ENCODE measurements at regions not wholly inside any gene's neighbourhood (a gene's known extent, or its start where the extent isn't known, plus 50 kb on each side); places are given as distances from the start of the nearest gene placed in this dataset.
"Not testable (repeated sequence)": the region's sequence is repeated elsewhere in the genome, so short reads cannot be mapped to it uniquely, and the experiment has no call there.

DNA sequence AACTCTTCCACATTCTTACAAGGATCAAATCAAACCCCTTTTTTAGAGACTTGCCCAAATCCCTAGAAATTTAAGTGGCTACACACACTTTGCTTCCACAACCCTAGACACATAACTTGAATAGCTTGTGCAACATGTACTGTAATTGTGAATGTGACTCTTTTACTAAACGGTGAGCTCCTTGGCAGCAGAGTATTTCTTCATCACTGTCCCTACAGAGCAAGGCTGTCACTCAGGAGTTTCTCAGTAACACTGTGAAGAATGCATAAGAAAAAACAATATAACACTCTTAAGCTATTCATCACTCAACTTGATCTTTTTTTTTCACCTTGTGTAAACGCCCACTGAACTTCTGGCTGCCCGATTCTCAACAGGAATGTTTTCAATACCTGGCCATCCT lies 53.8 kb upstream of the ADAMTS18 start:
- no peak for DNase-seq

DNA sequence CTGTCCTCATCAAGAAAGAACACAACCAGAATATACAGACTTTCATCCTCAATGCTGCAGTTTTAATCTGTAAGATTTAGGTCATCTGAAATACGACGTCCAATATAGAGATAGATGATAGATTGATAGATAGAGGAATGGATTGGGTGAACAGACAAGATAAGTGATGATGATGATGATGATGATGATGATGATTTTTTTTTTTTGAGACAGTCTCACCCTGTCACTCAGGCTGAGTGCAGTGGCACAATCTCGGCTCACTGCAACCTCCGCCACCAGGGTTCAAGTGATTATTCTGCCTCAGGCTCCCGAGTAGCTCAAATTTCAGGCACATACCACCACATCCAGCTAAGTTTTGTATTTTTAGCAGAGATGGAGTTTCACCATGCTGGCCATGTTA lies 56.3 kb upstream of the ADAMTS18 start:
- no peak for DNase-seq

DNA sequence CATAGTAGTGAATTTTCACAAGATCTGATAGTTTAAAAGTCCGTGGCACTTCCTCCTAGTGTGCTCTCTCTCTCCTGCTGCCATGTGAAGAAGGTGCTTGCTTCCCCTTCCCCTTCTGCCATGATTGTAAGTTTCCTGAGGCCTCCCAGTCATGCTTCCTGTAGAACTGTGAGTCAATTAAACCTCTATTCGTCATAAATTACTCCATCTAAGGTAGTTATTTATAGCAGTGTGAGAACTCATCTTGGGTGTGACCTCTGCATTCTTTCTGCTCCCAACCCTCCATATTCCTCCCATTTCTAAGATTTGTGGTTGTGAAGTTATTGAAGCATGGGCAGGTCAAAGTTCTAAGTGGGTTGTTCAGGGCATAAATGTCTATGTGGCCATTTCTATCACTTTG lies 62.1 kb upstream of the ADAMTS18 start:
- DNase-seq, result no peak

DNA sequence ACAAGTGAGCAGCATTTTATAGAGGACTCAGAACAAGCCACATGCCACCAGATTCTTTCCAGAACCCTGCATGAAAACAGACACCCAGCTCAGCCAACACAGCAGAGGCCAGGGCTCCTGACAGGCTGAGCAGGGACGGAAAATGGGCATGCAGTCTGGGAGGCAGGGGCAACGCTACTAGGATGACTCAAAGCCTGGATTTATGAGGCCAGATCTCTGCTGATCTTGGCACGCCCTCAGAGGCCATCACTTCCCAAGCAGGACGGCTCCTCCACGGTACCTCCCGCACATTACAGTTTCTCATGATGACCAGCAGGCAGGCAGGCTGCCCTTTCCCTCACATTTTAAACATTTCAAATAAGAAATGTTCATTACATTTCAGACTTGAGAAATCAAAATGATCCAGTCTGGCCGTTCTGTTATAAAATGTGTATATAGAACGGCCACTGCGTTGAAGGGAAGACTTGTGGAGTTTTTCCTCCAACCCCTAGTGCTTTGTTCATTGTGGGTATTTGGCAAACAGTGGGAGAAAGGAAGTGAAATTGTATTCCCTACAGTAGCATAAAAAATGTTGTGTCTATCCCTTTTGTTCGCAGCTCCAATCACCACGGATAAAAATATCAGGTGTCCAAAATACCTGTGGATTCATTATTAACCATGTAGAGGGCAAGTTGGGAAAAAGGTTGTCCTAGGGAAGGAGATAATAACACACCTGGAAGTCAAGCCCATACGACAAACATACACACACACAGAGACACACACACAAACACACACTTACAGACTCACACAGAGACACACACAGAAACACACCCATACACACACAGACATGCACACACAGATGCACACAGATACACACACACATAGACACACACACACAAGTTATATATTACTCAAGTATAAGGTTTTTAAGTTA lies 64.8 kb upstream of the ADAMTS18 start:
- DNase-seq, result no peak

DNA sequence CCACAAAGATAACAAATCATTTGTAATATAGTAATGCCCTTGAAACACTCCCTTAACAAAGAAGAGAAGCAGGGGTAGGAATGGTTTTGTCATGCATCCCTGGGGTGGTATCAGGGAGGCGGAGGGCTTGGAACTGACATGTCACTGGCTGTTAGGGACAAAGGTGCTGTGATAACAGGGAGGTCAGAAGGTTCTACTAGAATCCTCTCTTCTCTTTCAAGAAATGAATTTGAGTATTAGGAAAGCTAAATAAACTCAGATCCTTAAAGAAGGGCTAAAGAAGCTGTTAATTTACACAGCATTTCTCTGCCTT lies 65.4 kb upstream of the ADAMTS18 start:
- no peak for DNase-seq

DNA sequence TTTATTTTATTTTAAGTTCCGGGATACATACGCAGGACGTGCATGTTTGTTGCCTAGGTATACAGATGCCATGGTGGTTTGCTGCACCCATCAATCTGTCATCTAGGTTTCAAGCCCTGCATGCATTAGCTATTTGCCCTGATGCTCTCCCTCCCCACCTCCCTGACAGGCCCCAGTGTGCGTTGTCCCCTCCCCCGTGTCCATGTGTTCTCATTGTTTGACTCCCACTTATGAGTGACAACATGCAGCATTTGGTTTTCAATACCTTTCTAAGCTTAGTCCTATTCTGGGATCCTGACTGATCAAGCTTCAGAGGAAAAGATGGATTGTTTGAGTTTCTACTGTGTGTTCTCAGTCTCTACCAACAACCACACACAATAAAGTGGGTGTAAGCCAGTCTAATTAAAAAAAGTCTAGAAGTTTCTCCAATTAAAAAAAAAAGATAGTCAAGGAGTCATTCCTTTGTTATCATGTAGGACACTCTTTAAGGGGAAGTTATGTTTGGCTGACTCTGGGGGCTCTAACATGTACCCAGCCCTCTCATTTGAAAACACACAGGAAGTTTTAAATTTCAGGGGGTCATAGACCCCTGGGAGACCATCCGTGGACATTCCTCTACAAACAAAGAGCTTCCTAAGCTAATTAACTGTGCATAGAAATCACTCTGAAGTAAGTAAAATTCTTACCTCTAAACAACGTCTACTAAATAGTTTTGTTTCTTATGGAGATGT lies 66.3 kb upstream of the ADAMTS18 start:
- DNase-seq, result no peak

DNA sequence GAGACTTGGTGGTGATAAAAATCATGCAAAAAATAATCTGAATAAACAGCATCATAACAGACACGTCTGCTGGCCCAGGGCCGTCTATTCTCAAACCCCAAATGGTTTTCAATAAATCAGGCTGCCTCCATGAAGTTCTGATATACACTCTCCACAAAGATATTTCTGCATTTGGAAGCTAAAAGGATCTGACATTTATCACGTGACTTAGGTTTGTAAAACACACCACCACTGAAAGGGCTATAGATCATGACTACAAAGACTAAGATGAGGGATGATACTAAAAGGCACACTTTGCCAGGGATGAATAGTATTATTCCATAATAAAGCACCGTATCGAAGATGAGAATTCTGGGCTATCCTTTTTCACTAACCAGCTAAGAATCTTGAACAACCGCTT lies 67.6 kb upstream of the ADAMTS18 start:
- no peak for DNase-seq

DNA sequence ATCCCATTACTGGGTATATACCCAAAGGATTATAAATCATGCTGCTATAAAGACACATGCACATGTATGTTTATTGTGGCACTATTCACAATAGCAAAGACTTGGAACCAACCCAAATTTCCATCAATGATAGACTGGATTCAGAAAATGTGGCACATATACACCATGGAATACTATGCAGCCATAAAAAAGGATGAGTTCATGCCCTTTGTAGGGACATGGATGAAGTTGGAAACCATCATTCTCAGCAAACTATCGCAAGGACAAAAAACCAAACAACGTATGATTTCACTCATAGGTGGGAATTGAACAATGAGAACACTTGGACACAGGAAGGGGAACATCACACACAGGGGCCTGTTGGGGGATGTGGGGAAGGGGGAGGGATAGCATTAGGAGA lies 71.7 kb upstream of the ADAMTS18 start:
- not testable (repeated sequence) for DNase-seq

DNA sequence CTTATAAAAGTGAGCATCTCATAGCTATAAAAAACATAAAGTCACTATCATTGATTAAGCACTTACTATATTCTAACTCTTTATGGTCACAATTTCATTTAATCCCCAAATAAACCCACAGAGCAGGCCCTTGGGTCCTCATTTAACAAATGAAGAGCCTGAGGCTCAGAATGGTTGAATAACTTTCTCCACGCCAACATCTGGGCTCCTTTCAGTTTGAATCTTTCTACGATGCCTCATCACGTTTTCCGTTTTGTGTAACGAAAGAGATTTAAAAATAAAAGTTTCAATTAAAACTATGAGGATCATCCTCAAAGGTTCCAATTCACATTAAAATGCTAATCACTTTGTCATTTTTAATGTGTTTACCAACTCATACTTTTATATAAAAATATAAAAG lies 74.2 kb upstream of the ADAMTS18 start:
- DNase-seq, result no peak

DNA sequence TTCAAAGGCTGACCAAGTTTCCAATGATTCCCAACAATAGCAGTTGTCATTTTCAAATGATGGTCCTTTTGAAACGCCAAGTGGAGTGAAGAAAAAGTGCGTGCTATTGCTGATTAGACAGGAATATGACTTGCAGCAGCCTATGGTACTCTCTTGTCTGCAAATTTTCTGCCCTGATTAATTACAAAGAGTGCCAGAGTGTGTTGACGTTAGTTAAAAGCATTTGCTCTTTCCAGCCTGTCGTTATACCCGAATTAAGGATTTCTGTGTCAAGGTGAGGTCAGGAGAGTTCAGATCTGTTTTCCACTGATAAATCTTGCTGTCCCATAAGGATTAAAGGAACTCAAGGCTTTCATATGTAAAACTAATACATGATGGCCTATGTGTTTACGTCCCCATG lies 75.0 kb upstream of the ADAMTS18 start:
- no peak for DNase-seq

DNA sequence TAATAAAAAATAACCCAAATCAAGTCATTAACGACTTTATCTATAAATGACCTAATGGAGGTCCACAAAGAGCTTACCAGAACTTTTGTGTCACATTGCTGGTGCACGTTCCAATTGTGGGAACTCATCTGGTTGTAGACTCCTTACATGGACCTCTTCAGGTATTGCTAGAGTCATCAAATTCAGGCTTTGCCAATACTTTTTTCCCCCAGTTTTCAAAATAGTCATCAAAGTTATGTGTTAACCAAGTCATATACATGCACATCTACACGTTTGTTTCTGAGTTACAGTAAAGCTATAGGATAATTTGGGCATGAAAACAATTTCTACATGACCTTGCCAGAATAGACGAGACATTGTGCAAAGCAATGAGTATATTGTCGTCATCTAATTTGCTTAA lies 76.2 kb upstream of the ADAMTS18 start:
- no peak for DNase-seq

DNA sequence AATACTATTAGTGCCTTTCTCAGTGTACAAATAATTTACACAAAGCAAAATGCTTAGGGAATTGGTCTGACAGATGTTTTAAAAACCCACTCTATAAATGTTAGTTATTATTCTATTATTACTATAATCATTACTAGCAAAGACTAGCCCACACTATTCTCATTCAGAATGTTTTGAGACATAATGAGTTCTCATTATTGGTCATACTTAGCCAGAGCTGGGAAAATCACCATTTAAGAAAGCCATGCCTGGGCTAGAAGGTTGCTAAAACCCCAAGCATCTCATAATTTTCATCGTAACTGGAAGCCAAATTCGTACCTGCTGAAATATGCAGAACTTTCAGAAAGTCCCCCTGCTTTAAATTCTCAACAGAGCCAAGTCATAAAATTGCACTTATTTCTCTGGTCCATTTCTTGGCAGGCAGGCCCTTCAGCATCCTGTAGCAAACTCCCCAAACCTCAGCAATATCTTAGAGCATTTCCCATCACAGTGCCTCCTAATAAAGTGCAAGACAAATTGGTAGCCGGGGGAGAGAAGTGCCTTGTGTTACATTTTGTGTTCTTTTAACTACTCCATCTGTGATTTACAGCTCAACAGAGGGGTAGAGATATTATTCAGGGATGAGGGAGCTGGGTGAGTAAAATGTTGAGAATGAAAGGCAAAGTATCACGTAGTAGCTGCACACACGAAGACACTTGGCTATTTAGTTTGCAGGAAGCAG lies 79.8 kb upstream of the ADAMTS18 start:
- no peak for DNase-seq

DNA sequence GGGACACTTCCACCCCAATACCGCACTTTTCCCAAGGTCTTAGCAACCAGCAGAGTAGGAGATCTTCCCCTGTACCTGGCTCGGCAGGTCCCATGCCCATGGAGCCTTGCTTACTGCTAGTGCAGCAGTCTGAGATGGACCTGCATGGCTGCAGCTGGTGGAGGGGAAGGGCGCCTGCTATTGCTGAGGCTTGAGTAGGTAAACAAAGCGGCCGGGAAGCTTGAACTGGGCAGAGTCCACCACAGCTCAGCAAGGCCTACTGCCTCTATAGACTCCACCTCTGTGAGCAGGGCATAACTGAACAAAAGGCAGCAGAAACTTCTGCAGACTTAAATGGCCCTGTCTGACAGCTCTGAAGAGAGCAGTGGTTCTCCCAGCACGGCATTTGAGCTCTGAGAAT lies 90.4 kb upstream of the ADAMTS18 start:
- not testable (repeated sequence) for DNase-seq

DNA sequence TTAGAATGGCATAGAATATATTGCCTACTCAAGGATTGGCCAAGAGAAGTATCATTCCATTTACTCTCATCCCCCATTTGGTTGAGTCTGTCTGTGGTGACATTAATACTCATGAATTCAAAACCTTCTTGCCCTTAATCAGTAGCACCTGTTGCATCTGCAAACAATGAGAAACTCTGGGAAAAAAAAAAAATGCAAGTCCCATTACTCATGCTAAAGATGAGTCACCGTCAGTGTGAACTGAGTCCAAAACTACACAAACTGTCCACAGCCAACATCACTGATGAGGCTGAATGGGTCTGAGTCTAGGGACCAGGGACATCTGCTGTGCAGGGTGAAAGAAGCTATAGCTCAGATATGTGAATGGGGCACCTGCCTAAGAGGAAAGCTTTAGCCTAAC lies 96.9 kb upstream of the ADAMTS18 start:
- DNase-seq, result no peak

DNA sequence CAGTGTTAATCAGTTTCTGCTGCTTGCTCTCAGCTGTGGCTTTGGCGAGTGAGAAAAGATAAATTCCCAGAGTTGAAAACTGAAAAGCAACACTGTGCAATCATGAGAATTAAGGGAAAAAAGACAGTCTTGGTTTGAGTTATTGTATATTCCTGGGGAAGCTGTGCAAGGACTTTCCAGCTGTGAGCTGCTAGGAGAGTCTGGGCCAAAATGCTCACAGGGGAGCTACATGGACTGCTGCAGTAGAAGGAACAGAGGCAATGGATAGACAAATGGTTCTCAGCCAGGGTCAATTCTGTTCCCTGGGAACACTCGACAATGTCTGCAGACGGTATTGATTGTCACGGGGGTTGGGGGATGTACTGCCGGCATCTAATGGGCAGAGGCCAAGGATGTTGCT lies 102.0 kb upstream of the ADAMTS18 start:
- no peak for DNase-seq

DNA sequence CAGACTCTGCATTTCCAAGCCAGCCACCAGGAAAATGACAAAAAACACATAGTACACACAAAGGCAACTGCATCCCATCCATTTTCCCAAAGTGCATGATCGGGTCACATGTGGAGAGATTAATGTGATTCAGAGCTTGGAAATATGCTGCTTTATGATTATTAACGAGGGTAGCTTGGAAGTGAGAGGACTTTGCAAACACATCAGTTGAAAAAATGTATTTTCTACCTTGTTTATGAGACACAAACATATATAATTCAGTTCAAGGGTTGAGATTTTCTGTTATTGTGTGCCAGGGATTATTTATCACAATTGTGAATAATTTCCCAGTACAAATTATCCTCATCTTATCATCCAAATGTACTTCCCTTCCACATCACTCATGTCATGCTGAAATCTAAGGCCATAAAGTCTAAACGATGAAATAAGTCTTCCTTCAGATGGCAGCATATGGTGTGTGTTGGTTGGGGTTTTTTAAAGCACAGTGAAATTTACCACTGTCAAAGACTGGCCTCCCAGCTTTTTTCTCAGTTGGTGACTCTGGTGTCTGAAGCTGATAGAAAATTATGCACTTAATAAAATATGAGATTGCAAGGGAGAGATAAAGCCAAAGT lies 104.7 kb upstream of the ADAMTS18 start:
- no peak for DNase-seq

DNA sequence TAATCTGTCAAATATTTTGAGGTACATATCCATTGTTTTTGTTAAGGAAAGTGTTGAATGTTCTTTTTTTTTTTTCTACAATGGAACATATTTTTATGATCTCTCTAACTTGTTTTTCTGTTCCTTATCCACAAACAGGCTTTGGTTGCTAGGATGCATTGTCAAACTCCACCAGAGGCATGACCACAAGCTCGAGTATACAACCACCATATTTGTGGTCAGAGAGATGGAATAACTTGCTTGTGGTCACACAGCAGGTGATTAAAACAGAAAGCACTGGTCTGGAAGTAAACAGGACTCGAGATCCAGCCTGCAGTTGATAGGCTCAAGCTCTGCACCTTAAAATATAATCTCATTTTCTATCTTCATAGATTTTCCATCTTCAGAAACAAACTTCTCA lies 105.8 kb upstream of the ADAMTS18 start:
- DNase-seq, result no peak

DNA sequence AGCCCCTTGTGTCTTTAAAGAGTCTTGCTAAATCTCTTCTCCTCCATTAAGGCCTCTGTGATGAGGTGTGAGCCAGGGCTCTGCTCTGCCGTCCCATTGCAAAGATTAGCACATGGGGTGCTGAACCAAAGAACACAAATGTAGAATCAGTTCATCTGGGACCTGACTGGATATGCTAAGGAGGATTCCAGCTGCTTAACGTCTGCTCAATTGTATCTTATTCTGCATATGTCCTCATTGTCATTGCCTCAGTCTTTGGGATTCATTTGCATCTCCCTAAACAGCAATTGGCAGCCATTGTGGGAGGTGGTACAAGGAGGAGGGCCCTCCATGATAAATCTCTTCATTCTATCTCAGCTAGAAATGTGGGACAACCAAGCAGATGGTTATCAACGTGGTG lies 106.3 kb upstream of the ADAMTS18 start:
- DNase-seq, result no peak

DNA sequence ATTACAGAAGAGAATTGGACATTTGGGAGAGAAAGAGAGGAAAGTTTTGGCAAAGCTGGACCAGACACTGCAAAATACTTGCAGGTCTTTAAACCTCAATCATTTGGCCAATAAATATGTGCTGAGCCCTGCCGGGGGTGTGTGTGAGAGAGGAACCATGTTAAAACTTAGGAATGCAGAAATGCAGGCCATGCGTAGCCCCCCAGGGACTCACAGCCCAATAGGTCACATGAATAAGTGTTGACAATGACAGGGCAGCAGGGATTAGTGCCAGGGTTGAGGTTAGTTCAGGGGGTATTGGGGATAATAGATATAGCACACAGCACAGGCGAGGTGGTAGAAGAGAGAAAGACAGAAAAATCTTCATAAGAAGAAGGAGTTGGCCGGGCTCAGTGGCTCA lies 113.3 kb upstream of the ADAMTS18 start:
- DNase-seq, result no peak

DNA sequence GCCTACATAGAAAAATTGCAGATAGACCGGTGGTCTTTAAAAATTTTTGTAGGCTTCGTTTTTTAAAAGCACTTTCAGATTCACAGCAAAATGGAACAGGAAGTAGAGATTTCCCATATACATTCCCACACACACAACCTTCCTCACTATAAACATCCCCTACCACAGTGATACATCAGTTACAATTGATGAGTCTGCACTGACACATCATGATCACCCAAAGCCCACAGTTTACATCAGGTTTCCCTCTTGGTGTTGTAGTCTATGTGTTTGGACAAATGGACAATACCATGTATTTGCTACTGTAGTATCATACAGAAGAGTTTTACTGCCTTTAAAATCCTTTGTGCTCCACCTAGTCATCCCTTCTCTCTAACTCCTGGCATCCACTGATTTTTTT lies 113.9 kb upstream of the ADAMTS18 start:
- DNase-seq, result no peak

DNA sequence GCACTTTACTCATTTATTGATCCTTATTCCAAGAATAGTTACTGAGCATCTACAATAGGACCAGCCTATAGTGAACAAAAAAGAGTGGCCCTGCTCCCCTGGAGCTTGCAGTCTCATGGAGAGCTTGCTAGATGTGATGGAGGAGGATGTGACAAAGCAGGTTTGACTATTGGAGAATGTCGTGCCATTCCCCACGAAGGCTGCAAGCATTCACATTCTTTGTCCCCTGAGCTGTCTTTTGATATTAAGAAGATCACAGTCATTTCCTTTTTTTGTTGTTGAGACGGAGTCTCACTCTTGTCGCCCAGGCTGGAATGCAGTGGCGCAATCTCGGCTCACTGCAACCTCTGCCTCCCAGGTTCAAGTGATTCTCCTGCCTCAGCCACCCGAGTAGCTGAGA lies 115.0 kb upstream of the ADAMTS18 start:
- DNase-seq, result no peak

DNA sequence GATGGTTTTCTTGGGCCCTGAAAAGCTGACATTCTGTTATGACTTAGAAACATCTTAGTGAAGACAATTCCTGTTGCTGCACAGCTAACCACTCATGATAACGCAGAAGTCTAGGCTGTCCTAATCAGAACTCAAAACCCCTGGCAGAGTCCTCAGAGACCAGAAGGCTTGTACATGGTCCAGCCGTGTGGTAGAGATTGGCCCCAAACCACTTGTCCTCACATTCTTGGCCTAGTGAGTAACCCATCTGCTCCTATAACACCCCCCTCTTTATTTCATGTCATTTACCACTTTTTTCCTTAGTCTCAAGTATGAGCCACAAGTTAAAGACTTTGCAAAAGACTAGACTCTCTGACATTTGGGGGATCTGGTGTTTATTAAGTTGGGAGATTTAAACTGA lies 116.5 kb upstream of the ADAMTS18 start:
- DNase-seq, result no peak

DNA sequence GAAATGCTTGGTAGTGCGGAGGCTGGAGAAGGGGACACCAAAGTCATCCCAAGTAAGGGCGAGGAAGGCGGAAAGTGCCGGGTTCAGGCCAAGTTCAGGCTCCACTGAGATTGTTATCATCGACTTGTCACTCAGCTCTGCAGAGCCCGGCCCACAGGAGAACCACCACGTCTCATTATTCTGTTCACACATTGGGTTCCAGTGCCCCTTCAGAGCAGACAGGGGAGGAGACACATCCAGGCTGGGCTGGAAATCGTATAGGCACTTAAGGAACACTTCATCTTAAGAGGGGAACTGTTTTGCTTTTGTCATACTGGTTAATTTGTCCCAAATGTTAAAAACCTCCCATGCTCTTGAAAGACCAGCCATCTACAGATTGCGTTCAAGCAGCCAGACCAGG lies 118.3 kb upstream of the ADAMTS18 start:
- no peak for DNase-seq

DNA sequence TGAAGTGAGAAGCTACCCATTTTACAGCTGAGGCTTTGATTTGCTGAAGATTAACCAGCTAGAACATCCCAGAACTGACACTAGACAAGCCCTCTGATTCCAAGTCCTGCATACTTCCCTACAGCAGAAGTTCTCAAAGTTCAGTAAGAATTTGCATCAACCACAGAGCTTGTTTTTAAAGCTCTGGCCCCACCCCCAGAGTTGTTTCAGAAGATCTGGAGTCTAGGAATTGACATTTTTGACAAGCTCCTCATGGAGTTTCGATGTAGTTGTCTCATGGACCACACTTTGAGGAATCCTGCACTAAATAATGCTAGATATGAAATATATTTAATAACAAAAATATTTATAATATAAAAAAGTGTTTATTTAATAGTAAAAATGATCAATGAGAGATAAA lies 120.3 kb upstream of the ADAMTS18 start:
- DNase-seq, result no peak

All from NCI-H2081 (cell line).